NCI-H1930 (cell line): ENCODE measurements at regions not wholly inside any gene's neighbourhood (a gene's known extent, or its start where the extent isn't known, plus 50 kb on each side); places are given as distances from the start of the nearest gene placed in this dataset.

ENCODE experiments used
- DNase-seq, 2 experiments: peaks; one replicate each; lab custom pipeline; 2025; lab: John Stamatoyannopoulos, UW

DNA sequence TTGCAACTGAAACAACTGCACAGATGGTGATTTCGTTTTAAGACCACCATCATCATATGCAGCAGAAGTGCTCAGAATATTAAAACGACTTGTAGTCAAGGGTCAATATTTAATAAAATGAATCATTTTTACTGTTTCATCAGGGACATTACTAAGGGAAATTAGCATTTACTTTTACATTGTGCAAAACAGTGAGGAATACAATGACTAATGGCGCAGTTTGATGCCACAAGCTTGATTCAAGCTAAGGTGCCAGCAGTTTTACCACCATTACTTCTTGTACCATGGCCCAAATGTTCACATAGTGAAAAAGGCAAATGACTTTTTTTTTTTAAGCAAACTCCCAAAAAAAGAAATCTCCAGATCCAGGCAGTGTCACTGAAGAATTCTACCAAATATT, 277.4 kb upstream of the CHRNA7 start:
- no peak for DNase-seq

DNA sequence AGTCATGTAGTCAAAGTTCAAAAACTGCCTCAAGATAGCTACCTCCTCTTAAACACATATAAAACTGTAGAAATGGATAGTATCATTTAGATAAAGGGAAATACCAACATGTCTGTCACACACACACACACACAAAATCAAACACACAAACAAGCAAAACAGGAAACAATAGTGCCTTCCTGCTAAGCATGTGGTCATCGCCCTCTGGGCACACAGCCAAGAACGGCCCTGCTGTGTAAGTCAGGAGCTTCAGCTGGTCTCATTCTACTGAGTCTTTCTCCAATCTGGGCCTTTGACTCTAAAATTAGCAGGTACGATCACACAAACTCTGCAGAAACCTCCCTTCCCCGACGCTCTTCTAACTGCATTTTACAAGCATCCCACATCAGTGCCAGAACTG, 272.2 kb upstream of the CHRNA7 start:
- DNase-seq, result no peak

DNA sequence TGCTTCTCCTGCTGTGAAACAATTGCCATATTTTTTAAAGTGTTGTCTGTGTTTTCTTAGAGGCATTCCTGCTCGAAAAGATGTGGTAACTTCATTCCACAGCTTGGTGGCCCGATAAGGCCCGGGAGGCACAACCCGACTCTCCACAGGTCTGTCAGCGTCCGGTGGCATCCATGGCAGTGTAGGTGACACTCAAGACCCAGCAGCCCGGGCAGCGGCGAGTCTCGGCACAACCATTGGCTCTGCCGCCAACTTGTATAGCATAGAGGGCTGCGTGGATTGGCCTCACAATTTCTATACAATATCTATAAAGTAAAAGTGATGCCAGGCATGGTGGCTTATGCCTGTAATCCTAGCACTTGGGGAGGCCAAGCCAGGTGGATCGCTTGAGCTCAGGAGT, 262.3 kb upstream of the CHRNA7 start:
- DNase-seq, result no peak

DNA sequence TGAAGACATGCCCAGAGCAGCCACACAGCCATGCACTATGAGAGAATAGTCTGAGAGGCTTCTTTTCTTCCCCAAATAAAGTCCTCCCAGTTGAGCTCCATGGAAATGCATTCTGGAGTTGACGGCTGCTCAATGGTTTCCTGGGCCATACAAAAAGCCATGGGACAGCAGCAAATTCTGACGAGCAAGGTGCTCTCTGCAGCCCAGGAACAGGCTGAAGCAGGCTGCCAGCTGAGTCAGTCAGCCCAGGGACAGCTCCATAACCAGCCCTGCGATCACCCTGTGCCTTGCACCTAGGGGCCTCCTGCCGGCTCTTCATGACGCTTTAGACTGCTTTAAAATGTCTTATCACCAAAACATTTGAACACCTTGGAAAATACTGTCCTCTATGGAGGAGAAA, 256.3 kb upstream of the CHRNA7 start:
- DNase-seq, result no peak

DNA sequence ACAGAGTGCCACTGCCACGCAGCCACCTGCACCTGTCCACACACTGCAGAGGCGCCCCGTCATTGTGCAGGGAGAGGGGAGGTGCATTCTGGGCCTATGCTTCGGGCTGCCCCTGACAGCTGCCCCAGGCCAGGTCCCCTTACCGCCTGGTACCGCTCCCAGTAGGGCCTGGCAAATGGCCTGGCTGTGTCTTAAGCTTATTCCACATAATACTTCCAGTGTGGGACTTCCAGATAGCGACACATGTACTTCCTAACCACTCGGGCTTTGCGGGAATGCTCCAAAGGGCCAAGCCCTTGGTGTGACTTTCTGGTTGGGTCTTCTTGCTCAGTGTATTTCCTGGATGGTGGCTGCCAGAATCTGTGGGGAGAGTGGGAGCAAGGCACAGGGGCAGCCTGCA, 254.3 kb upstream of the CHRNA7 start:
- no peak for DNase-seq

DNA sequence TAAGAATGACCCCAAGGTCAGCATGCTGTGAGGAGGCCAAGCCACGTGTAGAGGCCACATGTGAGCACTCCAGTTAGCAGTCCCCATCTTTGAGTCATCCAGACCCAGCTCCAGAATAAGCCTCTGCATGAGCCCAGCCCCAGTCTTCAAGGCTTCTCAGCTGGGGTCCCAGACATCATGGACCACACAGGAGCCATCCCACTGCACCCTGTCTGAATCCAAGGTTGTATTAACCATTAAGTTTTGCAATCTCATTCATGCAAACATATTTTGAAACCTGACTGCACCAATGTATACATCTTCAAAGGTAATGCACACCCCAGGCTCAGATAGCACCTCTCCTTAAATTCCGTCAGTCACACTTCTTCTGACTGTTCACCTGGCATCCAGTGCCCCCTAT, 249.1 kb upstream of the CHRNA7 start:
- DNase-seq, result no peak

DNA sequence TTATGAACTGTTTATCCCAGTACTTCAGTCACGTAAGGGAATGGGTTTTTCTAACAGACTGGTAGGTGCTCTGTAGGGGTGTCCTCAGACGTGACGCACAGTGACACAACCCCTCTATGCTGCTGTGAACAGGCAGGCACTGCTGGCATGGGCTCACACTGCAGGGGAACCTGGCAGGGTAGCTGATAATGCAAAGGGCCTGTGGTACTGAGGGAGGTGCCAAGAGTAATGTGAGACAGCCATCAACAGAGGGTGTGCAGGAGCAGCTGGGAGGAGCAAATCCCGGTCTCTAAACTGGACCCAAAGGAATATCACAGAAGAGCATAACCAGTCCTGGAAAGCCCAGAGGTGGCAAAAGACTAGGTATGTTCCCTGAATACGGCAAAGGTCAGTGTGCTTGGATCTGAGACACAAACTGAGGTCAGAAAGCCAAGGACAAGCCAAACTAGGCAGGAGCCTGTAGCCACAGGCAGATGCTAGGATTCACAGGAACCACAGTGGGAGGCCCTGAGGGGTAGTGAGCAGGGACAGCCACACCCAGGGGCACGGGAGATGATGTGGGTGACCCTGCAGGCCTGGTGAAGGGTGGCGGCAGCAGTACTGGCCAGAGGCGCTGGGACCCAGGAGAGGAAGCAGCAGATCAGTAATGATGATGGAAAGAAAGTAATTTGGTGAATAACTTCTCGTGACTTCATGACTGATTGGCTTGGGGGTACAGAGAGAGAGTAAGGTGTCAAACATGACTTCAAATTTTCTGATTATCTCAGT, 248.1 kb upstream of the CHRNA7 start:
- DNase-seq, result no peak

DNA sequence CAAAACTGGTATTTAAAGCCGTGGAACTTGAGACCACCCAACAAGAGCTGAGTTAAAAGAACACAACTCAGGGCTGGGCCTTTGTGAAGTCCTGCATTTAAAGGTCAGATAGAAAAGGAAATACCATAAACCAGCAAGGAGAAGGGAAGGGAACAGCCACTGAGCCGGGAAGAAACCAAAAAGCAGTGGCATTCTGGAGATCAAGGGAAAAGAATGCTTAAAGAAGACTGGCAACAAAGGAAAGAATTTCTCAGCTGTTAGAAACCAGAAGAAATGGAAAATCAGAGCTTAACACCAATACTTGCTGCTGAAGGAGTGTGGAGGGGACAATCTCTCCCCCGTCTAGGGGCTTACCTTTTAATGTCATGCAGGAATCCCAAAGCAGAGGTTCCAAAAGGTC, 247.4 kb upstream of the CHRNA7 start:
- DNase-seq, result no peak

DNA sequence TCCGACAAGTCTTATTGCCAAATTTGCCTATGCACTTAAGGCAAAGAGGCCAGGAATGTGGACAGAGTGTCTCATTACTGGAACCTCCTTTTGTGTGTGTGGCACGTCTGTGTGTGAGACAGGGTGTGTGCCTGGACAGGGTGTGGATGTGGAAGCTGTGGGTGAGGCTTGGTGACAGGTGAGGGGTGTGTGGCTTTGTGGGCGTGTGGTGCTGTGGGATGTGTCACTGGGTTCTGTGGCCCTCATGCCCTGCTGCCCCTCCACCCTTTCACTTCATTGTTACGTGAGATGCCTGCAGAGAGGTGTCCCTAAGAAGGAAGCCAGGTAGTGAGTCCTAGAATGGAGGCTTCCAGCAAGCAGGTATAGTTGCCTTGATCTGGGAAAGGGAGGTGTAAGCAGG, 244.0 kb upstream of the CHRNA7 start:
- DNase-seq, result no peak

DNA sequence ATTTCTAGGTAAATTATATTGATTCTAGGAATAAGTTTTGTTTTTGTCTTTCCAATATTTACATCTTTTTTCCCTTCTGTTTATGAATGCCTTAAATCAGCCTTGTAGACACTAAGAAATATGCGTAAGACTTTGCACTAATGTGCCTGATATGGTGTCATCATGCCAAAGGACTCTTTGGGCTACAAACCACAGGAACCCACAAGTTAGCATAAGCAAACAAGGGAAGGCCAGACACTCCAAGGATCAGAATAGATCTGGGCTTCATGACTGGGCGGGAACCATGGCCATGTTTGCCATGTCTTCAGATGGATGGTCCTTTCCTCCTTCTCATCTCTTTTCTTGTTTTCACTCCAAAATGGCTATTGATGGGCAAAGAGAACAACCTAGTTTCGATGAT, 242.2 kb upstream of the CHRNA7 start:
- no peak for DNase-seq

DNA sequence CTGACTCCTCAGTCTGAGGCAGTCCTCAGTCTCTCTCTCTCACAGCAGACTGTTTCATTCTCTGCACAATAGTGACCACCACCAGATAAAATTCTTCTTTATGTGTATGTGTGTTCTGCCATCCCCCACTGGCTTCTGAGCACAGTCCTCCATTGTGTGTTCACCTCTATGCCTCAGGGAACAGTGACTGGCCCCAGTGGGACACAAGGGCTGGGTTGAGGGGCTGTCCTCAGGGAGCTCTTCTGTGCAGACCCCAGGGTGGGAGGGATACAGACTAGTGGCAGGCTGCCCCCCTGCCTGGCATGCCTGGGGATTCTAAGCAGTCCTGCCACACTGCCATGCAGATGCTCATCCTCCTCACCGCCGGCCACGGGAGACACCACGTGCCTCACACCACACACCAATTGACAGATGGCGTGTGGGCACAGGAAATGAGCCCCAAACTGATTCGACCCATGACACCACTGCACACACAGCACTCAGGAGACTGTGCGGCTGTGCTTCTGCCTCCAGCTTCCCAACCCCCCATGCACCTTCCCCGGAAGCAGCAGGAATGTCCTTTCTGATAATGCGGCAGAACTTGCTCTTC, 237.6 kb upstream of the CHRNA7 start:
- no peak for DNase-seq

DNA sequence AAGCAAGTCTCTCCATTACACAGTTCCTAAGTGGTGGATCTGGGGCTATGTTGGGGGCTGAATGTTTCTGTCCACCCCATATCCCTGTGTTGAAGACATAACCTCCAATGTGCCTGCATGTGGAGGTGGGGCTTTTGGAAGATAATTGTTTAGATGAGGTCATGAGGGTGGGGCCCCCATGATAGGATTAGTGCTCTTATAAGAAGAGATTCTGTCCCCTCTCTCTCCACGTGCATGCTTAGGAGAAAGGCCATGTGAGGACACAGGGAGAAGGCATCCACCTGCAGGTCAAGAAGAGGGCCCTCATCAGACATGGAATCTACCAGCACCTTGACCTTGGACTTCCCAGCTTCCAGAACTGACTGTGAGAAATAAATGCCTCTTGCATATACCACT, 231.0 kb upstream of the CHRNA7 start:
- no peak for DNase-seq

DNA sequence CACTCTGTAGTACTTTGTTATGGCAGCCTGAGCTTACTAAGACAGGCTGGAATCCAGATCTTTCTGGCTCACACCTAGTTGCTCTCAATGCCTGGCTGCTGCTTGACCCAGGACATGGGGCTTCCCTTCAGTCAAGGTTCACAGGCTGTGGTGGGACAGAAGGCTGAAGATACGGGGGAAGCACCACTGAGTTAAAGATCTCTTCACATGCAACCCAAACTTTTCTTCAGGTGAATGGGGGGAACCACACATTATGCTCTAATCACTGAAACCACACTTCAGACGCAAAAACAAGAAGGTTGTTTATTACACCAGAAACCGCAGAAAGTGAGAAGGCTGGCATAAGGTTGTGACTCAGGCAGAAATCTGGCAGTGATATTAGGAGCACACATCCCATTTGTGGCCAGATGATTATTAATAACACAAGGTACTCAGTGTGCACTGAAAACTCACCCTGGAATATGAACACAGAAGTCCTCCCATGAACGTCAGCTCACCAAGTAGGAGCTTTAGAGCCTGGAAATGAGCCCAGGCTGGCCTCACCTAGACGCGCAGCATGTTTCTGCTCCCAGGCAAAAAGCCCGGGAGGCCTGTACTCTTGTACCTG, 230.5 kb upstream of the CHRNA7 start:
- DNase-seq, result no peak

DNA sequence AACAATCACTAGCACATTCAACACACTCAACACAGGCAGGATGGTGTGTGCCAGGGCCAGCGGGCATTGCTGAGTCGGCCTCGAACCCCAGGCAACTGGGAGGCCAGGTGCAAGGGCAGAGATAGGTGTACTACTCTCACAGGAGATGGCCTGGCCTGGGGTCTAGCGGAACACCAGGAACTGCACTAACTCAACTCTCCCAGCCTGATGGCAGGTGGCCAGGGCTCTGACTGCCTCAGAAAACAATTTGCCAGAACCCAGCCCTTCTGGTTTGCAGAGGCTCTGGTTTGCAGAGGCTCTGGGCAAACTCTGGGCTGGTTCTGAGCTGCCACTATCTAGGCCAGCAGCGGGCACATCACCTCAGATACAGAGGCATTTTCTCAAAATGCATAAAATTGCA, 229.2 kb upstream of the CHRNA7 start:
- DNase-seq, result no peak

DNA sequence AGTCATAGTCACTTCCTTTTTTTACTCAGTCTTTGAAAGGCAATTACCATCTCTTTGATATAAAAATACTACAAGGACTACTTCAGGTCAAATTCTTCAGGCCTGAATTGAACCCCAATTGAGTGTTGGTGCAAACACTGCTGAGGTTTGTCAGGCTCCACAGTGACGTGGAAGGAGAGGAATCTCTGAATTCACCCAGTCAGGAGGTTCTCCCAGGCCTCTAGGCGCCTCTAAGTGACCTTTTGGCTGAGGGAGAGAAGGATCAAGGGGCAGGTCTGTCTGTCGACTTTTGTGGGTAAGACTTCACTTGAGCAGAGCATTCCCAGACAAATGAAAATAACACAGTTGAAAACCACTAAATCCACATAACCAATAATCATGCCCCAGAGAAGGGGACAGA, 227.6 kb upstream of the CHRNA7 start:
- no peak for DNase-seq

DNA sequence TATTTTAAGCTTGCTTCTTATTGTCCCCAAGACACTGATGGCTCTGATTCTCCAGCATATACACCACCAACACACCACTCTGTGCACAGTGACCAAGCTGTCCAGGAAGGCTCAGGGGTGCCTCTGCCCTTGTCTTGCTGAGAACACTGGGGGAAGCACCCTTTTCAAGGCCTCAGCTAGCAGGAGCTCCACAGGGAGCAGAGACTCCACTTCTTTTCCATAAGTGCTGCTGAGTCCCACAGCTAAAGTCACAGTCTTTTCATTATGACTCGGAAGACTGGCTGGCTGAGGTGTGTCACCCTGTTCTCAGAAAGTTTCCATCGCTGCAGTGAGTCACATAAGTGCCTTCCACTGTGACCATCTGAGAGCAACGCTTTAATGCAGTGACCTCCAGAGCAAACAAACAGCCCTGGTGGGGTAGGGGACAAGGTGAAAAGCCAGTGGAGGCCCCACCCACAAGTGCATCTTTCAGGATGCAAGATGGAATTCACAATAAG, 226.9 kb upstream of the CHRNA7 start:
- DNase-seq, result no peak

DNA sequence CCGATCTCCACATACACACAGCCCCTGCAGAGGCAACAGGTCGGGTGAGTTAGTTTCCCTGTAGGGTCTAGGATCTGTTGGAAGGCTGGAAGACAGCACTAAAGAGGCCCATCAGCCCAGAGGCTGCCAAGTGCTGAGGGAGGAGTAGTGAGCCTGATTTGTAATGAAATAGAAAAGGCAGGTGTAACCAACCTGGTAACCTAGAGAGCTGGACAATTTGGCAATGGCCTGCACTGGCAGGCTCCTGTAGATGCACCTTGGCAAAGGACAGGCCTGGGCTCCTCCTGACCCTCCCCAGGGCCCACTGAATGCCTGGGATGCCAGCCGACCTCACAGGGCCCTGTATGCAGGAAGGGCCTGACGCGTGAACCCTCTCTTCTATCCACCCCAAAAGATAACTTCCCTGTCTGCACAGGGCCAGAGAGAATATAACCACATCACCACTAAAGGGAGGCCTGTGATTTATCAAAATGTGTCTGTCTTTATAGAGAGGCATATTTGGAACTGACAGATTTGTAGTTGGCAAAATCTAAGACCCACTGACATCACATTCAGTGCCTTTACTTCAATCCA, 225.1 kb upstream of the CHRNA7 start:
- DNase-seq, result no peak

DNA sequence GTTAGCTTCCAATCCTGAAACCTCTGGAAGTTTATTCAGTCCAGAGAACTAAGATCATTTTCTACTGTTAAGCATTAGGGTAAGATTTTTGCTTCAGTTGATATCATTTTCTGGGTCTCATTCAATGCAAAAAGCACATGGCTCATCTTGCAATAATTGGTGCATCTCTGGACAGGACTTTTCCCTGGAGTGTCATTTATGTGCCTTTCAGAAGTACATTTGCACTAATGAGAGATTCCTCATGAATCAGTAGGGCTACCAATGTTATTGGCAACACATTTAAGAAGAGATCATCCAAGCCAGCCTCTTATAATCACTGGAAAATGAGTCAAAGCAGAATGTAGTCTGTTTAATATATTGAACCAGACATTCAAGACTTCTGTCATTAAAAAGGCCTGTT, 224.2 kb upstream of the CHRNA7 start:
- no peak for DNase-seq

DNA sequence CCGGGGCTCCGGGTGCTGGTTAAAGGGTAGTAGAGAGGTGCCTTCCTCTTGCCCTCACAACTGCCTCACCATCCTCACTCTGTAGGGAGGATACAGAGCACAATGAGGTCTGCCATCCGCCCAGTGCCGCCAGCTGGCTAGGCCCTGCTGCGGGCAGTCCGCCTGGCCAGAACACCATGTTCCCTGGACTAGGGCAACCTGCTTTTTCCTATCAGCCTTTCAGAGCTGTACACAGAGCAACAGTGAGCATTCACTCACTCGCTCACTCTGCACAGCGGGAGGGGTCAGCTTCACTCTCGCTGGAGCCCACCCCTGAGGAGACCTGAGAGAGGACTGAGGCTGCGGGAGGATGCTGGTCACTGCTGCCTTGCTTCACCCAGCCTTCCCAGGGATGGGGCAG, 218.7 kb upstream of the CHRNA7 start:
- DNase-seq, result no peak

DNA sequence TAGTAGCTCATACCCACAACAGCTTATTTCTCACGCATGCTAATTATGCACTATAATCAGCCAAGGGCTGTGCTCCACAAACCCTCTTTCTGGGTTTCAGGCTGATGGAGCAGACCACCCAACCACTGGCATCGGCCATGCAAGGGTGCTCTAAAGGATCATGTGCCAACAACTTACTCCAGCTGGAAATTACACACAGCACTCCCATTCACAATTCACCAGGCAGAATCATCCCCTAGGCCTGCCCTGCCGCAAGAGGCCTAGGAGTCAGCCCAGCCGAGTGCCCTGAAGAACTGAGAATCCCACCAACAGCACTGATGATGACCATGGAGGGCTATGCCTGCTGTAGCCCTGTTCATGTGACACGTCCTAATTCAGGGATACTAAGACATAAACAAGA, 216.2 kb upstream of the CHRNA7 start:
- no peak for DNase-seq

DNA sequence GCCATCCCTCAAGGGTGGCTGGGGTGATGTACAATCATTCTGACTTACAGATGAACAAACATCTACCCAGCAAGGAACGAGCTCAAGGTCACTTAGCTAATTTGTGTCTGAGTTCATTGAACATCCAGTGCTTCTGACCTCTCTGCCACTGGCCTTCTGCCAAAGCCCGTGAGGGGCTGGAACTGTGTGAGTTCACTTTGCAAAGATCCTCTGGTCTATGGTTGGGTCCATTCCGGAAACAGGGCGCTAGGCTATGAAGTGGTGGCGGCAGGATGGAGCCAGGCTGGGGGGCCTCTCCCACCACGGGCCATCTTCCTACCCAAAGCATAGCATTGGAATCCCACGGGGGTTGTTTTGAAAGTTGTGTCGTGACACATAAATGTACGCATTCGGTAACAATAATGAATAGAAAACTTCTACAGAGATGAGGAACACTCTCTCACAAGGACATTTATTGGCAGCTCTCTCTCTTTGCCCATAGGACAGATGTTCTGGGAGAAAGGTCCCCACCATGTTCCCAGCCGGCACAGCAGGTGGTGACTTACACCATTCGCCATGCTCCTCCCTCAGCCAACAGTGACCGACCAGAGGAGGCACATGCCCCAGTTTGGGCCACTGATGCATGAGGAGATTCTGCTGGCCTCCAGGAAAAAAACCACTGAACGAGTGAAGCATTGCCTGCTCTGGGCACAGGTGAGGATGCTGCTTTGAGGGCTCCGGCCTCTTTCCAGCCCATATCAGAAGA, 214.7 kb upstream of the CHRNA7 start:
- no peak for DNase-seq

DNA sequence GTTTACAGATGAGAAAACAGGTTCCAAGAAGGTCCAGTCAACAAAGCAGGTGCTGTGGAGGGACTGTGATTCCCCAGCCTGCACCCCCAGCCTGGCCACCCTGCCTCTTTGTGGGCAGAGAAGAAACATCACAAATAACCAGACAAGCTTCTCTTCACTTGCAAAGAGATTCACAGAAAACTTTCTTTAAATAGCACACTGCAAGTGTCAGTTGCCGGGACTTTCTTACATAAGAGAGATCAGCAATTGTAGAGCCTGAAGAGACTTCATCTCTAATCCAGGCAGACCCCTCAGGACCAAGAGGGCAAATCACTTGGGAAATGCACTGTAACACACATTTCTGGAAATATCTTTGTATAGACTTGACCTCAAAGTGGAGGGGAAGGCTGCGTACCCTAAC, 207.9 kb upstream of the CHRNA7 start:
- DNase-seq, result no peak

DNA sequence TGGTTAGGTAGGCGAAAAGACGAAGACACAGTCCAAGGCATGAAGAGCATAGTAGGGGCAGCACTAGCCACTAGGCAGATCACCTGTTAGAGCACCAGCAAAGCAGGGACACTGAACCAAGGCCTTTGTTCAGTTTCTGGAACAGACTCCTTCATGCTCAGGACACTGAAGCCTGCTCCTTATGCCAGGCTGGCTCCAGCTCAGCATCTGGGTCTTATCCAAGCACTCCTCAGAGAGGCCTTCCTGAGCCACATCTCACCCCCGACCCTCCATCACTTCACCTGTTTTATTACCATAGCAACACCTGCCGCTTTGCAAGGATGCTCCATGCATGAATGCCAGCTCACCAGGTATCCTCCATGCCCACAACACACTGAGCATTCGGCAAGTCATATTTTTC, 206.3 kb upstream of the CHRNA7 start:
- DNase-seq, result no peak
